OCI-LY7 (cell line): ENCODE measurements at regions not wholly inside any gene's neighbourhood (a gene's known extent, or its start where the extent isn't known, plus 50 kb on each side); places are given as distances from the start of the nearest gene placed in this dataset.
"Not testable (repeated sequence)": the region's sequence is repeated elsewhere in the genome, so short reads cannot be mapped to it uniquely, and the experiment has no call there.

ENCODE experiments used
- BruUV-seq: library from RNA; stranded (reverse); fragments of 400-500 nt; replicated peaks from 2 replicates; lab custom pipeline; 2021; lab: Mats Ljungman, UMichigan
- CTCF ChIA-PET: fragments of 300-600 bp; sonication (Branson Sonifier 250); formaldehyde crosslinking; loops from one replicate; lab custom pipeline; 2022; ENCODE audit warnings: antibody characterized with exemption; ENCODE audit not compliant: unreplicated experiment; lab: Charles Lee
- POLR2A ChIA-PET: fragments of 300-600 bp; sonication (Branson Sonifier 250); formaldehyde crosslinking; loops from one replicate; lab custom pipeline; 2022; ENCODE audit warnings: antibody characterized with exemption; lab: Charles Lee
- DNase-seq: peaks from one replicate; pipeline ENCODE4 v3.0.0-alpha.2; 2015; ENCODE audit warnings: low spot score
- H2AFZ ChIP-seq: fragments of 200-600 bp; sonication (generic), shearing (Covaris generic); 2 replicates; pipeline ENCODE4 v1.6.1; 2014; ENCODE audit warnings: mild to moderate bottlenecking, antibody characterized with exemption, low read length, moderate library complexity
- H3K27ac ChIP-seq: fragments of 200-600 bp; sonication (generic); 2 replicates; pipeline ENCODE4 v1.5.1; 2014; ENCODE audit warnings: mixed run types, low read depth, mild to moderate bottlenecking, moderate library complexity, low read length, inconsistent platforms; ENCODE audit not compliant: poor library complexity, severe bottlenecking
- H3K36me3 ChIP-seq: fragments of 200-600 bp; sonication (generic); 2 replicates; pipeline ENCODE4 v1.6.1; 2014; ENCODE audit warnings: mild to moderate bottlenecking, antibody characterized with exemption, low read length, moderate library complexity, mixed read lengths; ENCODE audit not compliant: insufficient read depth
- H3K4me1 ChIP-seq: fragments of 200-600 bp; sonication (generic); 2 replicates; pipeline ENCODE4 v1.5.1; 2014; ENCODE audit warnings: mild to moderate bottlenecking, low read length; ENCODE audit not compliant: insufficient read depth, poor library complexity, severe bottlenecking
- H3K4me2 ChIP-seq: fragments of 200-600 bp; sonication (generic); 2 replicates; pipeline ENCODE4 v1.6.1; 2014; ENCODE audit warnings: mild to moderate bottlenecking, low read length
- H3K4me3 ChIP-seq: fragments of 200-600 bp; sonication (generic); 2 replicates; pipeline ENCODE4 v1.5.1; 2014; ENCODE audit warnings: mild to moderate bottlenecking, low read depth, low read length; ENCODE audit not compliant: poor library complexity, severe bottlenecking
- H3K79me2 ChIP-seq: fragments of 200-600 bp; sonication (generic); 2 replicates; pipeline ENCODE4 v1.6.1; 2016; ENCODE audit warnings: low read depth, mild to moderate bottlenecking, low read length, moderate library complexity, mixed read lengths; ENCODE audit not compliant: insufficient read depth
- H3K9me2 ChIP-seq: fragments of 200-600 bp; sonication (generic); 2 replicates; pipeline ENCODE4 v1.6.1; 2016; ENCODE audit warnings: mild to moderate bottlenecking, low read length, mixed read lengths; ENCODE audit not compliant: insufficient read depth
- H3K9me3 ChIP-seq: fragments of 200-600 bp; sonication (generic); 2 replicates; pipeline ENCODE4 v1.6.1; 2014; ENCODE audit warnings: mild to moderate bottlenecking, mixed run types, low read length, mixed read lengths
- H4K20me1 ChIP-seq: fragments of 200-600 bp; sonication (generic); 2 replicates; pipeline ENCODE4 v1.6.1; 2014; ENCODE audit warnings: mild to moderate bottlenecking, antibody characterized with exemption, low read length, moderate library complexity, mixed read lengths; ENCODE audit not compliant: insufficient read depth
- EZH2phosphoT487 ChIP-seq: fragments of 200-600 bp; sonication (generic); IDR thresholded peaks from 2 replicates; pipeline ENCODE4 v1.6.1; 2018; ENCODE audit warnings: low read depth, borderline replicate concordance, mild to moderate bottlenecking, mixed run types, antibody characterized with exemption, low read length, moderate library complexity, mixed read lengths
- intact Hi-C: fragments of 100-400 bp; cut with micrococcal nuclease; formaldehyde crosslinking; loops from one replicate; pipeline ENCODE4 v1.10.0; 2022; ENCODE audit not compliant: unreplicated experiment
- TF ChIP-seq, protein P1 (sequence below): fragments of 200-600 bp; sonication (generic); conservative IDR thresholded peaks from 2 replicates; pipeline ENCODE4 v1.5.1; 2014; ENCODE audit warnings: mild to moderate bottlenecking, antibody characterized with exemption, low read length, moderate library complexity, mixed read lengths

DNA sequence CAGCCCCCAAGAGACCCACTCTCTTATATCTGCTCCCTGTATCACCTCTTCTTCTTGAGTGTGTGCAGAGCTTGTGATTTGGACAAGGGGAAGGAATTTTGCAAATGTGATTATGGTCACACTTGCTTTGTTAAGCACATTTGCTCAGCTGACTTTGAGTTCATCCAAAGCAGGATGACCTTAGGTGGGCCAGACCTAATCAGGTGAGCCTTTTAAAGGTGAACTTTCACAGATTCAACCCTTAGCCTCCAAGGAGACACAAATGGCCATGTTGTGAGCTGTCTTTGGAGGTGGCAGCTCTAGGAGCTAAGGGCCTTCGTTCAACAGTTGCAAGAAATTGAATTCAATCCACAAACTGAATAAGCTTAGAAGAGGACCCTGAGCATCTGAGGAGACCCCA, 147.8 kb downstream of the DEFB131A start:
- Histone ChIP-seq H3K36me3 (no peaks in the 10 kb centered on the region), H3K27ac (no peak overlapping the region), H3K9me2 (no peaks in the 10 kb centered on the region), H3K4me3 (no peak overlapping the region), H4K20me1 (no peaks in the 10 kb centered on the region), H3K4me2 (no peak overlapping the region), H3K4me1 (no peaks in the 10 kb centered on the region), H2AFZ (no peak overlapping the region), H3K79me2 (no peaks in the 10 kb centered on the region), H3K9me3 (no peaks in the 10 kb centered on the region)
- no peak for TF ChIP-seq EZH2phosphoT487
- TF ChIP-seq, protein P1, sequence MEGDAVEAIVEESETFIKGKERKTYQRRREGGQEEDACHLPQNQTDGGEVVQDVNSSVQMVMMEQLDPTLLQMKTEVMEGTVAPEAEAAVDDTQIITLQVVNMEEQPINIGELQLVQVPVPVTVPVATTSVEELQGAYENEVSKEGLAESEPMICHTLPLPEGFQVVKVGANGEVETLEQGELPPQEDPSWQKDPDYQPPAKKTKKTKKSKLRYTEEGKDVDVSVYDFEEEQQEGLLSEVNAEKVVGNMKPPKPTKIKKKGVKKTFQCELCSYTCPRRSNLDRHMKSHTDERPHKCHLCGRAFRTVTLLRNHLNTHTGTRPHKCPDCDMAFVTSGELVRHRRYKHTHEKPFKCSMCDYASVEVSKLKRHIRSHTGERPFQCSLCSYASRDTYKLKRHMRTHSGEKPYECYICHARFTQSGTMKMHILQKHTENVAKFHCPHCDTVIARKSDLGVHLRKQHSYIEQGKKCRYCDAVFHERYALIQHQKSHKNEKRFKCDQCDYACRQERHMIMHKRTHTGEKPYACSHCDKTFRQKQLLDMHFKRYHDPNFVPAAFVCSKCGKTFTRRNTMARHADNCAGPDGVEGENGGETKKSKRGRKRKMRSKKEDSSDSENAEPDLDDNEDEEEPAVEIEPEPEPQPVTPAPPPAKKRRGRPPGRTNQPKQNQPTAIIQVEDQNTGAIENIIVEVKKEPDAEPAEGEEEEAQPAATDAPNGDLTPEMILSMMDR = no peak
- intact Hi-C loops = no loop called here
- DNase-seq = no peak
- ChIA-PET CTCF (no interaction called here), POLR2A (no interaction called here)
- no TSS peak for BruUV-seq

DNA sequence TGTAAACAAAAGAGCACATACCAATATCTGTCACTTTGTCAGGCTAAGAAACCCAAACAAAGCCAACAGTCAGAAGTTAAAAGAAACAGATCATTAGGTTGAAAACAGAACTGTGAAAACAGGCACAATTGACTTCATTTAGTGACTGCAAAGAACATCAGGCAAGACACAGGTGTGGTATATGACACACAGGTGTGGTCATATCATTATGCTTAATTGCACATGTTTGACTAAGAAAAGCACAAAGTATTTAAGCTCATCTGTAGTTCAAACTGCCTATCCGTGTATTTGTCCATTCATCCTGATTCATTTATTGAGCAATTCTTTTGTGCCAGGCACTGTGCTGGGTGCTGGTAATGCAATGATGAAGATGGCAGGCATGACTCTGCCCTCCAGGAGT, 150.7 kb downstream of the DEFB131A start:
- Histone ChIP-seq H3K9me3 (no peaks in the 10 kb centered on the region), H2AFZ (no peak overlapping the region), H3K36me3 (no peaks in the 10 kb centered on the region), H3K4me1 (no peaks in the 10 kb centered on the region), H4K20me1 (no peaks in the 10 kb centered on the region), H3K79me2 (no peaks in the 10 kb centered on the region), H3K4me2 (no peak overlapping the region), H3K27ac (no peak overlapping the region), H3K4me3 (no peak overlapping the region), H3K9me2 (no peaks in the 10 kb centered on the region)
- POLR2A ChIA-PET = no interaction called here
- TF ChIP-seq, protein P1 = no peak
- TF ChIP-seq EZH2phosphoT487 = no peak
- intact Hi-C loops = no loop called here
- no peak for DNase-seq
- no TSS peak for BruUV-seq
- CTCF ChIA-PET = no interaction called here

DNA sequence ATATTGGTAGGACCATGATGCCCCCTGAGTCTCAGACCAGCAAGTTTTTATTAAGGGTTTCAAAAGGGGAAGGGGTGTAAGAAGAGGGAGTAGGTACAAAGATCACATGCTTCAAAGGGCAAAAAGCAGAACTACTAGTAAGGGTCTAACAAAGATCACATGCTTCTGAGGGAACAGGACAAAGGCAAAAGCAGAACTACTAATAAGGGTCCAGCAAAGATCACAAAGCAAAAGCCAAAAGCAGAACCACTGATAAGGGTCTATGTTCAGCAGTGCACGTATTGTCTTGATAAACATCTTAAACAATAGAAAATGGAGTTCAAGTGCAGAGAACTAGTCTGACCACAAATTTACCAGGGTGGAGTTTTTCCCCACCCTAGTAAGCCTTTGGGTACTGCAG, 151.3 kb downstream of the DEFB131A start:
- H3K9me2 ChIP-seq, CTCF ChIA-PET, H3K4me2 ChIP-seq, H3K36me3 ChIP-seq, DNase-seq, H3K27ac ChIP-seq, H3K9me3 ChIP-seq, H3K4me3 ChIP-seq, H4K20me1 ChIP-seq, H2AFZ ChIP-seq, POLR2A ChIA-PET, H3K4me1 ChIP-seq, intact Hi-C loops, BruUV-seq, H3K79me2 ChIP-seq: not testable (repeated sequence)
